ENCODE measurements at regions not wholly inside any gene's neighbourhood (a gene's known extent, or its start where the extent isn't known, plus 50 kb on each side); places are given as distances from the start of the nearest gene placed in this dataset.
"Not testable (repeated sequence)": the region's sequence is repeated elsewhere in the genome, so short reads cannot be mapped to it uniquely, and the experiment has no call there.

- H3K27me3 ChIP-seq (ENCODE audit: control insufficient read depth in 1 of 2, insufficient read depth in 2 of 2, low read length in 2 of 2) = no peaks in the 10 kb centered on the region
- no peak overlapping the region for H3K4me3 ChIP-seq (ENCODE audit: low read depth in 1 of 2, low read length in 2 of 2)
- no peak overlapping the region for H3K27ac ChIP-seq (ENCODE audit: low read depth, low read length)
- no peaks in the 10 kb centered on the region for H3K4me1 ChIP-seq (ENCODE audit: control insufficient read depth in 1 of 2, insufficient read depth in 2 of 2, low read length in 2 of 2)
- no peaks in the 10 kb centered on the region for H3K36me3 ChIP-seq (ENCODE audit: control insufficient read depth in 1 of 2, insufficient read depth in 2 of 2, low read length in 2 of 2)
- H3K9ac ChIP-seq (ENCODE audit: low read depth in 1 of 2, low read length in 2 of 2) = no peak overlapping the region
- H3K9me3 ChIP-seq (ENCODE audit: control insufficient read depth in 1 of 2, low read length in 2 of 2) = no peaks in the 10 kb centered on the region
Observed at GRCh38 chr9:38250279-38251035, 142.0 kb upstream of the ALDH1B1 start.

DNA sequence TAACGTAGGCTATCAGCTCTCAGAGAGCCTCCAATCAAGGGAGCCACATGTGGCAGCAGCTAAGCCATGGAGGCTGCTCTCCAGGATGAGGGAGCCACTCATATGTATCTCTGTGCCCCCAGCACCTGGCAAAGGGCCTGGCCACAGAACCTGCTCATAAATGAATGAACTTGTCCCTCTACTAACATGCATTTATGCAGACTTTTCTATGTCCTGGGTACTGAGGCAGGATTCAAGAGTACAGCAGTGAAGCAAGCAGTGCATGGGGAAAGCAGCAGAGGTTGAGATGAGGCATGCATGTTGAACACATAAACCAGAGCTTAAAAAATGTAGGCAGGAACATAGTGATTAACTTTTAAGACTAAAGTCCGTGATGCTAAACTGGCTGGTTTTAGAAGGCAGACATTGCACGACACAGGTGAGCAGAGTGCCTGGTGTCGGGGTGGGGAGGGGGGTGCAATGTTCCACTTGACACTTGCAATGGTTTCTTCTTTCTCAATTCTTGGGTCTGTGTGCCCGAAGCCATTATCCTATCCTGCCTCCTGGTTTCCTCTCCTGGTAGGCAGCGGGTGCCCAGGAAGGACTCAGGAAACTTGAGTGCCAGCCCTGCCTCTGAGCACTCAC is 142.8 kb upstream of the ALDH1B1 start:
- Histone ChIP-seq H3K36me3 (ENCODE audit: control insufficient read depth in 1 of 2, insufficient read depth in 2 of 2, low read length in 2 of 2) (no peaks in the 10 kb centered on the region), H3K9ac (ENCODE audit: low read depth in 1 of 2, low read length in 2 of 2) (no peak overlapping the region), H3K27ac (ENCODE audit: low read depth, low read length) (no peak overlapping the region), H3K27me3 (ENCODE audit: control insufficient read depth in 1 of 2, insufficient read depth in 2 of 2, low read length in 2 of 2) (no peaks in the 10 kb centered on the region), H3K9me3 (ENCODE audit: control insufficient read depth in 1 of 2, low read length in 2 of 2) (no peaks in the 10 kb centered on the region), H3K4me3 (ENCODE audit: low read depth in 1 of 2, low read length in 2 of 2) (no peak overlapping the region), H3K4me1 (ENCODE audit: control insufficient read depth in 1 of 2, insufficient read depth in 2 of 2, low read length in 2 of 2) (no peaks in the 10 kb centered on the region)

- Histone ChIP-seq H3K9ac (ENCODE audit: low read depth in 1 of 2, low read length in 2 of 2) (no peak overlapping the region), H3K9me3 (ENCODE audit: control insufficient read depth in 1 of 2, low read length in 2 of 2) (no peaks in the 10 kb centered on the region), H3K4me1 (ENCODE audit: control insufficient read depth in 1 of 2, insufficient read depth in 2 of 2, low read length in 2 of 2) (no peaks in the 10 kb centered on the region), H3K27ac (ENCODE audit: low read depth, low read length) (no peak overlapping the region), H3K36me3 (ENCODE audit: control insufficient read depth in 1 of 2, insufficient read depth in 2 of 2, low read length in 2 of 2) (no peaks in the 10 kb centered on the region), H3K4me3 (ENCODE audit: low read depth in 1 of 2, low read length in 2 of 2) (no peak overlapping the region), H3K27me3 (ENCODE audit: control insufficient read depth in 1 of 2, insufficient read depth in 2 of 2, low read length in 2 of 2) (no peaks in the 10 kb centered on the region)
Observed at GRCh38 chr9:38249049-38249448, 143.5 kb upstream of the ALDH1B1 start.

DNA sequence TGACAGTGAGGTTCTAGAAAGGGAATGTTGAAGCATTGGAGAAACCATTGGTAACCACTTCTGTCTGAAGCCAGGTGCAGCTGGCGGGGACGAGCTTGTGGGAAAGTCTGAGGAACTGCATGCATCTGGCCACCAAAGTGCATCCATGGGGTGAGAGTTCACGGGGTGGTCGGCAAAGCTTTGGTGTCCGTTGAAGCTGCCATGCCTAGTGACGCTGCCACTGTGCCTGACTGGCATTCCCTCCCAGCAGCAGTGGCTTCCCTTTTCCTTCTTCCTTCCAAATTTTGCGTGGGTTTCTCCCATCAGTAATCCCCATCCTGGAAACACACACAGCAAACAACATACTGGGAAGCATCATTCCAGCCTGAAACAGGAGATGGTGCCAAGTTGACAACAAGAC is 145.7 kb upstream of the ALDH1B1 start:
- H3K4me1 ChIP-seq (ENCODE audit: control insufficient read depth in 1 of 2, insufficient read depth in 2 of 2, low read length in 2 of 2) = no peaks in the 10 kb centered on the region
- H3K9ac ChIP-seq (ENCODE audit: low read depth in 1 of 2, low read length in 2 of 2) = no peak overlapping the region

GRCh38 chr9:38244971-38245370 is 147.5 kb upstream of the ALDH1B1 start:
- Histone ChIP-seq H3K9me3 (ENCODE audit: control insufficient read depth in 1 of 2, low read length in 2 of 2) (no peaks in the 10 kb centered on the region), H3K9ac (ENCODE audit: low read depth in 1 of 2, low read length in 2 of 2) (no peak overlapping the region), H3K27ac (ENCODE audit: low read depth, low read length) (no peak overlapping the region), H3K4me1 (ENCODE audit: control insufficient read depth in 1 of 2, insufficient read depth in 2 of 2, low read length in 2 of 2) (no peaks in the 10 kb centered on the region), H3K27me3 (ENCODE audit: control insufficient read depth in 1 of 2, insufficient read depth in 2 of 2, low read length in 2 of 2) (no peaks in the 10 kb centered on the region), H3K36me3 (ENCODE audit: control insufficient read depth in 1 of 2, insufficient read depth in 2 of 2, low read length in 2 of 2) (no peaks in the 10 kb centered on the region), H3K4me3 (ENCODE audit: low read depth in 1 of 2, low read length in 2 of 2) (no peak overlapping the region)

More for the DNA sequence above, 145.7 kb upstream of the ALDH1B1 start:
- Histone ChIP-seq H3K9me3 (ENCODE audit: control insufficient read depth in 1 of 2, low read length in 2 of 2) (no peaks in the 10 kb centered on the region), H3K27me3 (ENCODE audit: control insufficient read depth in 1 of 2, insufficient read depth in 2 of 2, low read length in 2 of 2) (no peaks in the 10 kb centered on the region), H3K27ac (ENCODE audit: low read depth, low read length) (no peak overlapping the region), H3K4me3 (ENCODE audit: low read depth in 1 of 2, low read length in 2 of 2) (no peak overlapping the region), H3K36me3 (ENCODE audit: control insufficient read depth in 1 of 2, insufficient read depth in 2 of 2, low read length in 2 of 2) (no peaks in the 10 kb centered on the region)

DNA sequence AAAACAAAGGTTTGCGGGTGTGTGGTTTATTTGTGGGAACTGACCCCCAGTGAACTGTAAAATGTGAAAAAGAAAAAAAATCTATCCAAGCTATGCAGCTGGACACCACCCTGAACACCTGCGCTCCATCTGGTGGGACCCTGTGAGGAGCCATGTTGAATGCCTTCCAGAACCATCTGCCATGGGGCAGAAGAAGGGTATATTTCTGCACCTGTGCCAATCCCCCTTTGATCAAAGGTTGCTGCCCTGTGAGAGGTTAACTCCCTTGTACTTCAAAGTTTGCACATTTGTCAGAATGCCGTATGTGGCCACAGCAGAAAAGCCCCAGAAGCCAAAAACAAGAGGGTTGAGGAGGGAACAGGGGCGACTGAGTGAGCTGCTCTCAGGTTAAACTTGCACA is 148.5 kb upstream of the ALDH1B1 start:
- Histone ChIP-seq H3K27me3 (ENCODE audit: control insufficient read depth in 1 of 2, insufficient read depth in 2 of 2, low read length in 2 of 2) (no peaks in the 10 kb centered on the region), H3K4me3 (ENCODE audit: low read depth in 1 of 2, low read length in 2 of 2) (no peak overlapping the region), H3K27ac (ENCODE audit: low read depth, low read length) (no peak overlapping the region), H3K9ac (ENCODE audit: low read depth in 1 of 2, low read length in 2 of 2) (no peak overlapping the region), H3K4me1 (ENCODE audit: control insufficient read depth in 1 of 2, insufficient read depth in 2 of 2, low read length in 2 of 2) (no peaks in the 10 kb centered on the region), H3K36me3 (ENCODE audit: control insufficient read depth in 1 of 2, insufficient read depth in 2 of 2, low read length in 2 of 2) (no peaks in the 10 kb centered on the region), H3K9me3 (ENCODE audit: control insufficient read depth in 1 of 2, low read length in 2 of 2) (no peaks in the 10 kb centered on the region)

DNA sequence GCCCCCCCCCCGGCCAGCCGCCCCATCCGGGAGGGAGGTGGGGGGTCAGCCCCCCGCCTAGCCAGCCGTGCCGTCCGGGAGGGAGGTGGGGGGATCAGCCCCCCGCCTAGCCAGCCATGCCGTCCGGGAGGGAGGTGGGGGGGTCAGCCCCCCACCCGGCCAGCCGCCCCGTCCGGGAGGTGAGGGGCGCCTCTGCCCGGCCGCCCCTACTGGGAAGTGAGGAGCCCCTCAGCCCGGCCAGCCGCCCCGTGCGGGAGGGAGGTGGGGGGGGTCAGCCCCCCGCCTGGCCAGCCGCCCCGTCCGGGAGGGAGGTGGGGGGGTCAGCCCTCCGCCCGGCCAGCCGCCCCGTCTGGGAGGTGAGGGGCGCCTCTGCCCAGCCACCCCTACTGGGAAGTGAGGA is 150.4 kb upstream of the ALDH1B1 start:
- H3K9ac ChIP-seq (ENCODE audit: low read depth in 1 of 2, low read length in 2 of 2); H3K27me3 ChIP-seq (ENCODE audit: control insufficient read depth in 1 of 2, insufficient read depth in 2 of 2, low read length in 2 of 2); H3K27ac ChIP-seq (ENCODE audit: low read depth, low read length); H3K36me3 ChIP-seq (ENCODE audit: control insufficient read depth in 1 of 2, insufficient read depth in 2 of 2, low read length in 2 of 2); H3K4me3 ChIP-seq (ENCODE audit: low read depth in 1 of 2, low read length in 2 of 2); H3K4me1 ChIP-seq (ENCODE audit: control insufficient read depth in 1 of 2, insufficient read depth in 2 of 2, low read length in 2 of 2); H3K9me3 ChIP-seq (ENCODE audit: control insufficient read depth in 1 of 2, low read length in 2 of 2): not testable (repeated sequence)

GRCh38 chr9:38240051-38240450 is 152.5 kb upstream of the ALDH1B1 start:
- H3K9me3 ChIP-seq (ENCODE audit: control insufficient read depth in 1 of 2, low read length in 2 of 2) = no peaks in the 10 kb centered on the region
- no peak overlapping the region for H3K27ac ChIP-seq (ENCODE audit: low read depth, low read length)
- no peaks in the 10 kb centered on the region for H3K4me1 ChIP-seq (ENCODE audit: control insufficient read depth in 1 of 2, insufficient read depth in 2 of 2, low read length in 2 of 2)
- no peak overlapping the region for H3K4me3 ChIP-seq (ENCODE audit: low read depth in 1 of 2, low read length in 2 of 2)
- no peaks in the 10 kb centered on the region for H3K36me3 ChIP-seq (ENCODE audit: control insufficient read depth in 1 of 2, insufficient read depth in 2 of 2, low read length in 2 of 2)
- H3K27me3 ChIP-seq (ENCODE audit: control insufficient read depth in 1 of 2, insufficient read depth in 2 of 2, low read length in 2 of 2) = no peaks in the 10 kb centered on the region
- H3K9ac ChIP-seq (ENCODE audit: low read depth in 1 of 2, low read length in 2 of 2) = no peak overlapping the region

DNA sequence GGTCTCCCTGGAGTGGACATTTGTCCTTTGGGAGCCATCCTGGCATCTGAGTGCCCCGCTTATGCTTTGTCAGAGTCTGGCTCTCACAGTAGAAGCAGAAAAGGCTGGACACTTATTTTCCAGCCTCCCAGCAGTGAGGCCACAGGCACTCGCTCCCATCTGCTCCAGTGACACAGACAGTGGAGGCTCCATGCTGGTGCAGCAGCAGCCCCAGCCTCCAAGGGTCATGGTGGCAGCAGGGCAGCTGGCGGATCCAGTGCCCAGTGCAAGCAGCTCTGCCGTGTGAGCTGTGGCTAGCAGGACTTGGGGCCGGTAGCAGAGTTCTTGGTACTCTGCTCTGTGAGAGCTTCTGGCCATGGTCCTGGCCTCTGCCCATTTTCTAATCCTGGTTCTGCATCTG is 157.3 kb upstream of the ALDH1B1 start:
- no peaks in the 10 kb centered on the region for H3K9me3 ChIP-seq (ENCODE audit: control insufficient read depth in 1 of 2, low read length in 2 of 2)
- no peaks in the 10 kb centered on the region for H3K4me1 ChIP-seq (ENCODE audit: control insufficient read depth in 1 of 2, insufficient read depth in 2 of 2, low read length in 2 of 2)
- H3K4me3 ChIP-seq (ENCODE audit: low read depth in 1 of 2, low read length in 2 of 2) = no peak overlapping the region
- H3K9ac ChIP-seq (ENCODE audit: low read depth in 1 of 2, low read length in 2 of 2) = no peak overlapping the region
- H3K27ac ChIP-seq (ENCODE audit: low read depth, low read length) = no peak overlapping the region
- H3K27me3 ChIP-seq (ENCODE audit: control insufficient read depth in 1 of 2, insufficient read depth in 2 of 2, low read length in 2 of 2) = peaks cover 0 to 3% of the 10 kb centered on the region in 2 donors
- no peaks in the 10 kb centered on the region for H3K36me3 ChIP-seq (ENCODE audit: control insufficient read depth in 1 of 2, insufficient read depth in 2 of 2, low read length in 2 of 2)

GRCh38 chr9:38234479-38235170 is 157.9 kb upstream of the ALDH1B1 start:
- Histone ChIP-seq H3K9ac (ENCODE audit: low read depth in 1 of 2, low read length in 2 of 2) (no peak overlapping the region), H3K27me3 (ENCODE audit: control insufficient read depth in 1 of 2, insufficient read depth in 2 of 2, low read length in 2 of 2) (peaks cover 0 to 3% of the 10 kb centered on the region in 2 donors), H3K9me3 (ENCODE audit: control insufficient read depth in 1 of 2, low read length in 2 of 2) (no peaks in the 10 kb centered on the region), H3K4me1 (ENCODE audit: control insufficient read depth in 1 of 2, insufficient read depth in 2 of 2, low read length in 2 of 2) (no peaks in the 10 kb centered on the region), H3K4me3 (ENCODE audit: low read depth in 1 of 2, low read length in 2 of 2) (no peak overlapping the region), H3K27ac (ENCODE audit: low read depth, low read length) (no peak overlapping the region), H3K36me3 (ENCODE audit: control insufficient read depth in 1 of 2, insufficient read depth in 2 of 2, low read length in 2 of 2) (no peaks in the 10 kb centered on the region)

All from duodenal mucosa (tissue), 2 donors.